ENCODE measurements at regions not wholly inside any gene's neighbourhood (a gene's known extent, or its start where the extent isn't known, plus 50 kb on each side); places are given as distances from the start of the nearest gene placed in this dataset.
A peak's percentile ranks its signal among the peaks of the same experiment; 100 is the strongest.
"Not testable (repeated sequence)": the region's sequence is repeated elsewhere in the genome, so short reads cannot be mapped to it uniquely, and the experiment has no call there.

DNA sequence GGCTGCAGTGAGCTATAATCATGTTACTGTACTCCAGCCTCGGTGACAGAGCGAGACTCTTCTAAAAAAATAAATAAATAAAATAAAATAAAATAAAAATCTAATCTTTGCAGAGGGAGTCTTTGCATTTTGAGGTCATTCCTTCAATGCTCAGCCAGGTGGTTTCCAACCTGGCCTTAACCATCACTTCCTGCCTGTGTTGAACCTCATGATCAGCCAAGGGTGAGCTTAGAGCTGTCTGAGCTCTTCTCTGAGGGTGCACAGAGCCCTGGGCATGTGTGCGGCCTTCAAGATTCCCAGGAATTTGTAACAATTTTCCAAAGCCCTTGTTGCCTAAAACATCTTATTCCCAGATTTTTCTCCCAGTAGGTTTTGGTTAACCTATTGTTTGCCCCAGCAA lies 94.3 kb downstream of the KCNJ12 start:
- not testable (repeated sequence) for DNase-seq (ENCODE audit: low read depth)

DNA sequence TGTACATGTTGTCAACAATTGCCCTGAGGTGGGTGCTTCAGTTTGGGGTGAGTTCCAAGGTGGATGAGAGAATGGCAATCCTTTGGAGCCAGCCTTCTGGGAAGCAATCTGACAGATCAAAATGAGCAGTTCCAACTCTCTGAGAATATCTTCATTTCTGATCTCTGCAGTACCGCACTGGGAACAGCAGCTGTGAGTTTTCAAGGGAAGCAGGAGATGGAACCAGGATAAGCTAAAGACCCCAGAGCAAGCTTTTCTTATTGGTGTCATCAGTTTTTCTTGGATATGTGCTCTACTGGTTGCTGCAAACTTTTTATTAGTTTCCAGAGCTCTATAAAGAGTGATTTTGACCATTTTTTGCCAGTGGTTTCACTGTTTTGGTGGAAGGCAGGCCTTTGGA lies 94.7 kb downstream of the KCNJ12 start:
- DNase-seq (ENCODE audit: low read depth): no peak

DNA sequence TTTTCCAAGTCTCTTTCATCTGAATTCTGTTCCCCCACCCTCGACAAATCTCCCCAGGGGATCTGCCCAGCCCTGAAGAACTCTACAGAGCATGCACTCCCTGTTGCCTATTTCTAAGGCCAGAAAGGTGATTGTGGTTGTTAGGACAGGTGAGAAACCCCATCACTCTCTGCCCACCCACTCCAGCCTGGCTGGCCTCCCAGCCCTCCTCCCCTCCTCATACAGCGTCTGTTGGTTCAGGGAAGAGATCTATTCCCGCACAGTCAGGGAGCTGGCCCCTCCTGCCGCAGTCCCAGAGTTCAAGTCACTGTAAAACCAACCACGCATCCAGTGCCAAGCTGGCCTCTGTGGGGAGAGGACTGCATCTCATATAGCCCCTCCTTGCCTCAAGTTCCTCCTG lies 98.7 kb downstream of the KCNJ12 start:
- no peak for DNase-seq (ENCODE audit: low read depth)

DNA sequence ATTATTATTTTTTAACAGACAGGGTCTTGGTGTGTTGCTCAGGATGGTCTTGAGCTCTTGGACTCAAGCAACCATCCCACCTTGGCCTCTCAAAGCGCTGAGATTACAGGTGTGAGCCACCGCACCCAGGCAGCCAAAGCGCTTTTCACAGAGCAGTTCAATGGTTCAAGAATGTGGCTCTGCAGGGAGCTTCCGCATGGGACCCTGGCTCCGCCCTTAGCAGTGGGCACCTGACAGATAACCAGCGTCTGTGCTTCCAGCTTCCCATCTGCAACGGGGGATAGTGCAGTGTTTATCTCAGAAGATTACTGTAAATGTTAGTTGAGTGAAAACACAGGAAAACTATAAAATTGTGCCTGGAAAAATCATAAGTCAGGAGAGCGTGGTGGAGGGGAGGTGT lies 99.4 kb downstream of the KCNJ12 start:
- DNase-seq (ENCODE audit: low read depth): no peak

DNA sequence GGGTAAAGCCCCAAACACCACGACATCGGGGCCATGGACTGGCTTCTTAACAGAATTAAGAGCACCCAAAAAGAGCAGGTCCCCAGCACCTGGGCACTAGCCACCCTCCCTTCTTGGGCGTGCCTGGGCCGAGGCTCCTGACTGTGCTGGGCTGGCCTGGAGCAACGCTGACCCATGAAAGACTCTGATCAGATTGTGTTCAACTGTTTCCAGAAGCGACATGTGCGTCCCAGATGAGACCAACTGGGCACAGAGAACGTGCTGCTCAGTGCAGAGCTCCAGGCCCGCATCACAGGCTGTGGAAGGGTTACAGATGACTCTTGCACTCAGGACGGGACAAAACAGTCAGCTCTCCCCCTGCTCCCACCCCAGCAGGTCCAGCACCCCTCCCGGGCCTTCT lies 100.7 kb downstream of the KCNJ12 start:
- no peak for DNase-seq (ENCODE audit: low read depth)

DNA sequence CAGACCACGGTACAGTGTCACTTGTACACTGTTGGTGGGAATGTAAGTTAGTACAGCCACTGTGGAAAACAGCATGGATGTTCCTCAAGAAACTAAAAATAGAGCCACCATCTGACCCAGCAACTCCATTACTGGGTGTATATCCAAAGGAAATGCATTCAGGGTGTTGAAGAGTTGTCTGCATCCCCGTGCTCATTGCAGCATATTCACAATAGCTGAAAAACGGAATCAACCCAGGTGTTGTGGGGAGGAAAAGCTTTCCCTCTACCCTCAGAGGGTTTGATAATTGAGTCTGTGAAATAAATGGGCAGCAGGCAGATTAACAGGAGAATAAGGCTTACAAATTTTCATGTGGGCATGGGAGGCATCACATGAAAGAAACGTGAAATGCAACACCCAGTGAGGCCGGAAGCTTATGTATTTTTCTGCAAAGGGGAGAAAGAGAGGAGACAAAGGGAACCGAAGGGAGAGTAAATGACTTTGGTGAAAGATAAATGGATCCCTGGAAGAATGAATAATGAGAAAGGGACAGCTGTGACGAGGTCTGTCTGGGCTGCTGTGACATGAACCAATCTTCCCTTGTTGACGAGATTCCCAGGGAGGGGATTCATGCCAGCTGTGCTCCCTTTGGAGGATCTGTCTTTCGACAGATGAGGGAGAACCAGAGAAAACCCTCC lies 106.2 kb downstream of the KCNJ12 start:
- DNase-seq (ENCODE audit: low read depth): no peak

DNA sequence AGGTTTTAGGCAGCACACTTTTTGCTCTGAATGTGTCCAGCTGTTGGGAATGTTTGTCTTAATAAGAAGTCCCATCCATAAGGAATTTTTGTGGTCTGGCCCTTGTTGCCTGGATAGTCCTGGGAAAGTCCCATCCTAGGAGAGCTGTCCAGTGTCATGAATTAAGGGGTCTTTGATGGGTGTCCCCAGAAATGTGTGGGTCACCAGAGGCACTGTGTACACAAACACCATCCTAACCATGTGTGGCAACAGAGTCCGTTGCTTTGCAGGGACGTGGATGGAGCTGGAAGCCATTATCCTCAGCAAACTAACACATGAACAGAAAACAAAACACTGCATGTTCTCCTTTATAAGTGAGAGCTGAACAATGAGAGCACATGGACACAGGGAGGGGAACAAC lies 111.9 kb downstream of the KCNJ12 start:
- not testable (repeated sequence) for DNase-seq (ENCODE audit: low read depth)

DNA sequence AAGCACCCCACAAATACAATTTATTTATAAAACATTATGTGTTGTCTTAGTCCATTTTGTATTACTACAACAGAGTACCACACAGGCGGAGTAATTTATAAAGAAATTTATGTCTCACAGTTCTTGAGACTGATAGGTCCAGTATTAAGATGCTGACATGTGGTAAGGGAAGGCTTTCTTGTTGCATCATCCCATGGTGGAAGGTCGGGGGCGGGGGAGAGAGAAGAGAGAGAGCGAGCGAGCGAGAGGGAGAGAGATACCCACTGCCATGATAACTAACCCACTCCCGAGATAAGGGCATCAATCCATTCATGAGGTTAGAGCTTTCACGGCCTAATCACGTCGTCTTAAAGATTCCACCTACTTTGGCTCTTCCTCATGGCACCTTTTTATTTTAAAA lies 117.8 kb downstream of the KCNJ12 start:
- no peak for DNase-seq (ENCODE audit: low read depth)

DNA sequence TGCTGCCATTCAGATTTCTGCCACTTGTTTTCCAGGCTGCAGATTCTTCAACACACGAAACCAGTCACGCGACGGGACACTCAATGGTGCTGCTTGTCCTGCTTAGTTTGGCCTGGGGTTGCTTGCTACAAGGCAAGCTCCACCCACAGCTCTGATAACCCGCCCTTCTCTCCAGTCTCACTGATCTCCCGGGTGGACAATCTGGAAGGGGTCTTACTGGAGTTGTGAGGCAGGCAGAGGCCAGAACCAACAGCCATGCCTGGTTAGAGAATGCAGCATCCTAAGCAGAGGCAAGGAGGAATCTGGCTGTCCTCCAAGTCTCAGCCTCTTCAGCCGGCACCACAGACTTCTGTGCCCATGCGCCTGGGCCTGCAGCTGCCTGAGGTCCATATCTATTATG lies 119.1 kb downstream of the KCNJ12 start:
- no peak for DNase-seq (ENCODE audit: low read depth)

DNA sequence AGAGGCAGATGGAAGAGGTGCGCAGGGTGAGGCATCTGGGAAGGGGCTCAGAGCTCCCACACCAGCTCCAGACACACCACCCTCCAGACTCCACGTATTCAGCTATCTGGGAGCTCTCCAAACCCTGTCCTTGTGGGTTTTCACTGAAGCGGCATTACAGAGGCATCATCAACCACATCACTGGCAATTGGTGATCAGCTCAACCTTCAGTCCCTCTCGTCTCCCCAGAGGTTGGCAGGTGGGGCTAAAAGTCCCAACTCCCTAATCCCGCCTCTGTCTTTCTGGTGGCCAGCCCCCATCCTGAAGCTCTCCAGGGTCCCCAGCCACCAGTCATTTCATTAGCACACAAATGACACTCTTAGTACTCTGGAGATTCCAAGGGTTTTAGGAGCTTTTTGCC lies 123.9 kb downstream of the KCNJ12 start:
- no peak for DNase-seq (ENCODE audit: low read depth)

DNA sequence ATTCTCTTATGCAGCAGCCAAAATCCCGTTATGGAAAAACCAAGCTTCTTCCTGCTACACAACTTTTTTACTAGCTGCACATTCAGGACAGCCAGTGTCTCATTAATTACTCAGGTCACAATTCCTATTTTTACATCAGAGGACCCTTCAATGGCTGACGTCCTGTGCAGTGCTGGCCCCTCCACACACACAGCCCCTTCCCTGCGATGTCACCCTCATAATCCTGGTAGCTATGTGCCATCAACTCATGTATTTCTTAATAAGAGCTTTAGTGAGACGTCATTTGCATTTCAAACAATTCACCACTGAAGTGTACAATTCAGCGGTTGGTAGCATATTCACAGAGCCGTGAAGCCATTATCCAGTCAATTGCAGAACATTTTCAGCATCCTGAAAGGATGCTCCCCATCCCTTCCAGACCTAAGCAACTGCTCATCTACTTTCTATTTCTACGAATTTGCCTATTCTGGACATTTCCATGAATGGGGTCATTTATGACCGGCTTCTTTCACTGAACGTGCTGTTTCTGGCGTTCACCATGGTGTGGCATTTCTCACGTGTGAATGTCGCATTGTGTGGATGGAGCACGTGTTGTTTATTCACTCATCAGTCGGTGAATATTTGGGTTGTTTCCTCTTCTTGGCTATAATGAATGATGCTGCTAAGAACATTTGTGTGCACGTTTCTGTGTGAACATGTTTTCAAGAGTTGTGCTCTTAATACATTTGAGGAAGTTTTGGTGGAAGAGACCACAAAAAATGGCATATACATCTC lies 126.0 kb downstream of the KCNJ12 start:
- DNase-seq (ENCODE audit: low read depth): not testable (repeated sequence)

DNA sequence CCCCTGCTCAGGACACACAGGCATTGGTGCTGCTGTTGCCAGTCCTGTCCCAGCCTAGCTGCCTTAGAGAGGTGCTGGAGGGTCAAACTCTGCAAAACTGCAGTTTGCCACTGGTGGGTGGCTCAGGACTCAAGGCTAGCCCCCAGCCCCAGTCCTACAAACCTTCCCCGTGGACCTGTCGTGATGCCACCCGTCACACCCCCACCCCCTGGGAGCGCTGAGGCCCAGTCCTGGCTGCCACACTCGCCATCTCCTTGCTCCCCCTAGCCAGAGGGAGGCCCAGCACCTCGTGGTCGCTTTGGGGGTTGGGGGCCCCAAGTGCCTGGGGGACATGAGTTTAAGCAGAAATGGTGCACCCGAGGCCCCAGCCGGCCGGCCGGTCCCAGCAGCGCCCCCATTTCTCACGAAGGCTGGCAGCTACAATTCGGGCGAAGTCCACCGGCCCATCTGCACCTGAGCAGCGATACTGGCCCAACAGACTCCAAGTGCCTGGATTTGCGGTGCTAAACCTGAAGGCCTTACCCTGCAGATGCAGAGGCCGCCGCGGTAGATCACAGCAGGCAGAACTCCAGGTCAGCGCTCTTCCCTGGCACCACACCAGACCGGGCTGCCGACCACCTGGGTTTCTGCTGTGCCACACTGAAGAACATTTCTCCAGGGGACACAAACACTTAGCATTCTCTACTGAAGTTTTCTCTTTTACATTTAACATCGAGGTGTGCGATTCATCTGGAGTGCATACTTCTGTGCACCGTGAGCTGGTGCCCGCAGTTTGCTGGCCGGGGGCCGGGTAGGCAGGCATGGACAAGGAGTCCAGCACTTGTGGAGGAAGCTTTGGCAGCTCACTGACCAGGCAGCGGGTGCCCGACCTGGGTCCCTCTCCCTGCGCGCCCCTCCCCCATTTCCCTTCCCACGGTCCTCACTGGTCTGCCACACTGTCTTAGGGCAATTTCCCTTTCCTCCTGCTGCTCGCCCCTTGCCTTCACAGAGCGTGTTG lies 130.0 kb downstream of the KCNJ12 start:
- DNase-seq (ENCODE audit: low read depth): no peak

DNA sequence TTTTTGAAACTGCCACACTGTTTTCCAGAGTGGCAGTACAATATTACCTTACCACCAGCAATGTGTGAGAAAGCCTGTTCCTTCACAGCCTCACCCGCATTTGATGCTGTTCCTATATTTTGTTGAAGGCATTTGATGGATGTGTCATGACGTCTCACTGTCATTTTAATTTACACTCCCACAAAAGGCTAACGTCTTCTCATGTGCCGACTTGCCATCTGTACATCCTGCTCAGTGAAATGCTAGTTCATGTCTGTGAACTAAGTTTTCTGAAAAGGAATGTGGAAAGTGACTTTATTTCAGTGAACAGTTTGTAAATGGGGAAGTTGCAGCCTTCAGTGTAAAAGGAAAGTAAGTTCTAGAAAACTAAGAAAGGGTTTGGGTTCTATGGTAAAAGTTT lies 131.6 kb downstream of the KCNJ12 start:
- DNase-seq (ENCODE audit: low read depth): not testable (repeated sequence)

DNA sequence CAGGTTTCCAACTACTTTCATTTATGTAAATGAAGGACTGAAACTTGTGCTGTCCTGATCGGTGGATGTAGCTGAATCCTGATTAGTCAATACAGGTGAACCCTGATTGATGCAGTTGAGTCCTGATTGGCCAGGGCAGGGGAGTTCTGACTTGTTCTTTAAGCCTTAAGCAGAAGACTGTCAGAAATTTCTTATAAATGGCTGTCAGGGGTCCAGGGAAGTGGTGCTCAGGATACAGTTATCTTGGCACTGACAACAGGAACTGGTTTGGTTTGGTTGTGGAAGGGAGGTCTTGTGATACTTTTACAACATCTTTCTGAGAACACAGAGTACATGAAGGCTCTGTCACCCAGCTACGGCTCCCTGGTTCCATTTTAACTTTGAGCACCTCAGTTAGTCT lies 132.1 kb downstream of the KCNJ12 start:
- no peak for DNase-seq (ENCODE audit: low read depth)

DNA sequence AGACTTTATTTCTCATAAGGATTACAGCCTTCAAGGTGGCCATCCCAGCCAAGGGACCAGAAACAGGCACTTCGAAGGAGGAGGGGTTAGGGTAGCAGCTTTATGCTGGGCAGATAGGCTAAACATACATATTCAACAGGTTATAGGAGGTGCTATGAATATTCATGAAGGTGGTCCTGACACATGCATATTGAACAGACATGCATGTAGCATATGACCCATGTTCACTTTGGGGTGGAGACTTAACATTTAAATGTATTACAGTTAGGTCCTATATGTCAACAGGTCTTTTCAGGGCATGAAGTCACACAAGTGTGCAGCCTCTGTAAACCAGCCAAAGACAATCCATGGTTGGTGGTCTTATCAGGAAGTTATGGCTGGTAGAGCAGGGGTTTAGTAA lies 133.2 kb downstream of the KCNJ12 start:
- DNase-seq (ENCODE audit: low read depth): not testable (repeated sequence)

DNA sequence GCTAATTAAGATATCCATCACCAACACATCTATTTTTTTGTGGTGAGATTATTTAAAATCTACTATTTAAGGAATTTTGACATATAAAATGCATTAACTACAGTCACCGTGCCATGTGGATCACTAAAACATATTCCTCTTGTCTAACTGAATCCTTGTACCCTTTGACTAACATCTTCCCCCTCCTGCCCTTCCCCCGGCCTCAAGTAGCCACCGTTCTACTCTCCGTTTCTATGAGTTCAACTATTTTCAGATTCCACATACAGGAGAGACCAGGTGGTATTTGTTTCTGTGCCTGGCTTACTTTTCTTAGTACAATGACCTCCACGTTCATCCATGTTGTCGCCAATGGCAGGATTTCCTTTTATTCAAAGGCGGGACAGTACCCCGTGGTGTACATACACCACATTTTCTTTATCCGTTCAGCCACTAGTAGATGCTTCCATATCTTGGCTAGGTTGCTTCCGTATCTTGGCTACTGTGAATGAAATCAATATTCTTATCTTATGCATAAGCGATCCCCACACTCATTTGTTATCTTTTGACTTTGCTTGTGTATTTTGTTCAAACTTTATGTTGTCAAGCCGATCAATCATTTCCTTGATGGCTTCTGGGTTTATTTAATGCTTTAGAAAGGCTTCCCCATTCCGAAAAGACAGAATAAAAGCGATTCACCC lies 134.7 kb downstream of the KCNJ12 start:
- DNase-seq (ENCODE audit: low read depth): no peak

DNA sequence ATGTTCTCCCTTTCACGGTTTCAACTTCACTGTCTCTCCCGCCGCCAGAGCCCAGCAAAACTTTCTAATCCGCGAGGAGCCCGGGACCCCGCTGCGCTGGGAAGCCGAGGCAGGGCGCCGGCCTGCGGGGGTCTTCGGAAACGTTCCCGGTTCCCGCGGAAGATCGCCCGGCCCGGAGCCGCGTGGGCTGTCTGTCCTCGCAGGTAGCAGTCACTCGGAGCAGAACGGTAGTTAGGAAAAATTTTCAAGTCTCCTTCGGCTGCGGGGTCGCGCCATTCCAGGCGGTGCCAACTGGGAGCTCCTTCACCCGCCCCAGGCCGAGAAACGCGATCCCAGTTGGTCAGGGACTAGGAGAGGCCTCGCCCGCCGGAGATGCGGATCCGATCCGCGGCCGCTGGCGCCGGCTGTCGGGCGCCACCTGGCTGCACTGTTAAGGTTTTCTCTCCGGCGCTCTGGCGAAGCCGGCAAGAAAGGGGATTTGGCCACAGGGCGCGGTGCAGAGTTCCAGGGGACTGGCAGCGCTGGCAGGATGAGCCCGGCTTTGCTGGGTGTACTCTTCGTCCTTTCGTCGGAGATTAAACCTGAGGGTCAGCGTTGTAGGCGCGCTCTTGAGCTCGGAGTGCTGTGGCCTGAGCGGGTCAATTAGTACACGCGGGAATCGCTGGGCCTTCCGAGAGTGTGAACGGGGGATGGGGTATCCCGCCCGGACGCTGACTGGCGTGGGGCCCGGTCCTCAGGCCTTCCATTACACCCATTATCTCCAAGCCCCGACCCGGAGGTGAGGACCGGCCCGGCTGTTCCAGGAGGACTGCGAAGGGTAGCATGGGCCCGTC lies 135.4 kb downstream of the KCNJ12 start:
- DNase-seq (ENCODE audit: low read depth): peak; percentile 19

DNA sequence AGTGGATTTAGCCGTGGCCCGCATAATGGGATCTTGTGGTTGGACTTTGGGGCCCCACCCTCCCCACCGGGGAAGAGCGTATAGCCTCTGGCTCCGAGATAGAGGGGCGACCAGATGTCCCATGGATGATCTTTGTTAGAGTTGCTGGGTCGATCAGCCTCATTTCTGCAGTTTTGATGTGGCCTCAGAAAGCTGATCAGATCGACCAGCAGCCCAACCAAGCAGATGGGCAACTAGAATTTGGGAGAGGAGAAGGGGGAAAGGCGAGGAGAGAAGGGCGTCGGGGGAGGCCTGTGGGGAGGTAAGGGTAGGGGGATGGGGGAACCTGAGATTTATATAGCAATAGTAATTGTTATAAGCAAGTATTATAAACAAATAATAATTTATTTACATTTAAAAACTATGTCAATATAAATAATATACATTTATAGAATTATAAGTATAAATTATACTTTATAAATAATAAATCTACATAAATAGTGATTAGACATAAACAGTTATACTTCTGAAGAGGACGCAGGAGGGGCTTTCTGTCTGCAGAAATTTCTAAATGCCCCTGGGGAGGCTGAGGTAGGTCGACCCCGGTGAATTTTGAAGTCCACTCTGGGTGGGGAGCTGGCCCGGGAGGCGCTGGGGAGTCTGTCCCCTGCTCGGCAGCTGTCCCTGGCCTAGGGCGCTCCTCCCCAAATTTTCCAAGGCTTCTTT lies 136.3 kb downstream of the KCNJ12 start:
- no peak for DNase-seq (ENCODE audit: low read depth)

DNA sequence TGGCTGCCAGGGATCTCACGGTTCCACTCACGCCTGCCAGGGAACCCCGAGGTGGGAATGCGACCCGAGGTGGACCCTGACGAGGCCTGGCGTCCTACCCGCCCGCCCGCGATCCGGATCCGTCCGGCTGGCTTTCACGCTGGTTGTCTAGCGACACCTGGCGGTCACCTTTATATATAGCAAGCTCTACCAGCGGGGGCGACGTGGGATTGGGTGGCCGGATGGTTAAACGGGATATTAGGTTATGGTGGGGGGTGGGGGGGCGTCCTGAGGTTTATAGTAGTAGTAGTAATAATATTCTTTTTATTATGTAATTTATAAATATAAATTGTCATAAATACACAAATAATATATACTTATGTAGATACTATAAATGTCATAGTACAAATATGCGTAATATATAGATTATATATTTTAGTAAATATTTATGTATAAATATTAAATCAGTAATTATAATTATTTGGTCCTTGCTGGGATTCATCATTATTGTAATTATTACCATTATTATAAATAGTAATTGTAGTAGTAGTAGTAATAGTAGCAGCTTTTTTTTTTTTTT lies 136.9 kb downstream of the KCNJ12 start:
- DNase-seq (ENCODE audit: low read depth): no peak

DNA sequence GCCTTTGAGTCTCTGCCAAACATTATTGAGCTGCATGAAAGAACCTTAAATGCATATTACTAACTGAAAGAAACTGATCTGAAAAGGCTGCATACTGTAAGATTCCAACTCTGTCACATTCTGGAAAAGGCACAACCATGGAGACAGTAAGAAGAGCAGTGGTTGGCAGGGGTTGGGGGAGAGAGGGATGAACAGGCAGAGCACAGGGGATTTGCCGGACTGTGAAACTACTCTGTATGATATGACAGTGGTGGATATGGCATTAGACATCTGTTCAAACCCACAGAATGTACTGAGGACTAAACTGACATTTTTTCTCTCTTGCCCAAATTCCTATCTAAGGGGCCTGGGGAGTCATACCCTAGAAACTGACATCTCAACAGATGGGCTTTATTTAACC lies 138.4 kb downstream of the KCNJ12 start:
- not testable (repeated sequence) for DNase-seq (ENCODE audit: low read depth)
